B cell (primary cell): ENCODE measurements at regions not wholly inside any gene's neighbourhood (a gene's known extent, or its start where the extent isn't known, plus 50 kb on each side); places are given as distances from the start of the nearest gene placed in this dataset.

ENCODE experiments used
- CTCF ChIP-seq: fragments of 200-600 bp; IDR thresholded peaks from one replicate; pipeline ENCODE4 v1.8.0; 2022; ENCODE audit warnings: antibody characterized with exemption, mild to moderate bottlenecking
- EZH2 ChIP-seq: IDR thresholded peaks from 2 replicates; pipeline ENCODE4 v1.6.1; 2012; ENCODE audit warnings: borderline replicate concordance, low read depth, mild to moderate bottlenecking, moderate library complexity, low read length; ENCODE audit not compliant: insufficient read depth, poor library complexity, severe bottlenecking

DNA sequence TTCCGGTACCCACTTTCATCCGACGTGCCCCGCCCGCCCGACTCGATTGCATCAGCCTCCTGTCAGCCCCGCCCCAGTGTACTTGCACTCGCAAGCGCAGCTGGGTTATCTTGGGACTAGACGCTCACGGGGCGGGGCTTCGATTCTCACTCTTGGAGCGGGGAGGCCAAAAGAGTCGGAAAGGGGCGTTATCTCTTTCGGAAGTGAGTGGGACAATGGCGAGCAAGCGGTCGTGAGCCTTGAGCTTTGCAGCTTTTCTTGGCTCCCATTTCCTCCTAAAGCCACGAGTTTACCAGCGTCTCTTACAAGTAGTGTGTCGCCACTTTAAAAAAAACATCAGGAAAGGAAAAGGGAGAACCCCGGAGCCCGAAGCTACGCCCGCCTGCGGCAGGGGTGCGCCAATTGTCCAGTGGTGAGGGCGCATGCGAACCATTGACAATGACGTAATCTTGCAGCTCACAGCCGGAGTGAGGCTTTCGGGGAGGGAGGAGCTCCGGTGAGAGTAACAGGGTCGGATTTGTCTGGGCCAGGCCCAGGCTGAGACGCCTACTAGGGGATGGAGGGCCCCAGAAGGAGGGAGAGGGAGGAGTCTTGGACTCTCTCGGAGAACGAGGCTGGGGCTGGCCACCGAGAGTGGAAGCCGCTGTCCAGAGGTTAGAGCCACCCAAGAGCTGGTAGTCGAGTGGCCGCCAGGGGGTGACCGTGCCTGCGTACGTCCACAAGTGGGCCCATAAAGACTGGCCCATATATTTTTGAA is 109.5 kb downstream of the GNL3L start:
- TF ChIP-seq CTCF (peak; percentile 59), EZH2 (no peak)
